Panc1 (cell line): ENCODE measurements at regions not wholly inside any gene's neighbourhood (a gene's known extent, or its start where the extent isn't known, plus 50 kb on each side); places are given as distances from the start of the nearest gene placed in this dataset.

Source experiments
- ATAC-seq: fragments of 200-7000 bp; cut with Tn5 transposase; 2 replicates; pipeline ENCODE4 v1.9.1; 2020; ENCODE audit warnings: mild to moderate bottlenecking, moderate library complexity
- BruUV-seq: library from RNA; stranded (reverse); fragments of 400-500 nt; replicated peaks from 2 replicates; lab custom pipeline; 2021; lab: Mats Ljungman, UMichigan
- CTCF ChIA-PET: fragments of 300-600 bp; sonication (Branson Sonifier 250); formaldehyde crosslinking; loops from one replicate; lab custom pipeline; 2022; ENCODE audit warnings: antibody characterized with exemption; lab: Charles Lee
- POLR2A ChIA-PET: fragments of 300-600 bp; sonication (Branson Sonifier 250); formaldehyde crosslinking; loops from one replicate; lab custom pipeline; 2022; ENCODE audit warnings: antibody characterized with exemption; lab: Charles Lee
- DNase-seq: peaks from one replicate; pipeline ENCODE4 v3.0.0-alpha.2; 2010; ENCODE audit warnings: low read depth, low spot score
- H3K27ac ChIP-seq: 2 replicates; pipeline ENCODE4 v1.5.1; 2011; ENCODE audit warnings: mild to moderate bottlenecking, low read length, inconsistent platforms
- H3K27me3 ChIP-seq: fragments of 200-500 bp; sonication (Bioruptor generic); 2 replicates; pipeline ENCODE4 v1.6.0; 2014; ENCODE audit warnings: low read length, inconsistent platforms; ENCODE audit not compliant: control insufficient read depth, insufficient read depth
- H3K36me3 ChIP-seq: fragments of 200-500 bp; sonication (Bioruptor generic); 2 replicates; pipeline ENCODE4 v1.5.1; 2014; ENCODE audit warnings: inconsistent platforms, mild to moderate bottlenecking, low read length, moderate library complexity; ENCODE audit not compliant: control insufficient read depth, insufficient read depth
- H3K4me1 ChIP-seq: 2 replicates; pipeline ENCODE4 v1.5.1; 2011; ENCODE audit warnings: inconsistent platforms, mild to moderate bottlenecking, low read length, moderate library complexity; ENCODE audit not compliant: control insufficient read depth, insufficient read depth
- H3K4me3 ChIP-seq, 2 experiments: 2 replicates each; pipeline ENCODE4 v1.5.1; 2011 to 2012; ENCODE audit warnings: low read depth in 2 of 2, low read length in 2 of 2, mild to moderate bottlenecking in 2 of 2, inconsistent platforms in 1 of 2, moderate library complexity in 1 of 2
- H3K9me3 ChIP-seq: fragments of 200-500 bp; sonication (Bioruptor generic); 2 replicates; pipeline ENCODE4 v1.5.1; 2014; ENCODE audit warnings: low read depth, mild to moderate bottlenecking, inconsistent platforms, low read length, moderate library complexity; ENCODE audit not compliant: control insufficient read depth, insufficient read depth
- CTCF ChIP-seq: fragments of 450-650 bp; IDR thresholded peaks from 2 replicates; pipeline ENCODE4 v1.5.1; 2017; ENCODE audit warnings: mild to moderate bottlenecking
- SIN3A ChIP-seq: IDR thresholded peaks from 2 replicates; pipeline ENCODE4 v1.6.1; 2012; ENCODE audit warnings: low read depth, mild to moderate bottlenecking, low read length, moderate library complexity, borderline replicate concordance; ENCODE audit not compliant: insufficient read depth
- in situ Hi-C: cut with HindIII; loops from 2 replicates; pipeline ENCODE4 v1.10.0; 2016; ENCODE audit warnings: low sequenced_read_pairs, low pct_unique_long_range_greater_than_20kb
- intact Hi-C: fragments of 100-400 bp; cut with micrococcal nuclease; formaldehyde crosslinking; loops from one replicate; pipeline ENCODE4 v1.10.0; 2022; ENCODE audit not compliant: unreplicated experiment

DNA sequence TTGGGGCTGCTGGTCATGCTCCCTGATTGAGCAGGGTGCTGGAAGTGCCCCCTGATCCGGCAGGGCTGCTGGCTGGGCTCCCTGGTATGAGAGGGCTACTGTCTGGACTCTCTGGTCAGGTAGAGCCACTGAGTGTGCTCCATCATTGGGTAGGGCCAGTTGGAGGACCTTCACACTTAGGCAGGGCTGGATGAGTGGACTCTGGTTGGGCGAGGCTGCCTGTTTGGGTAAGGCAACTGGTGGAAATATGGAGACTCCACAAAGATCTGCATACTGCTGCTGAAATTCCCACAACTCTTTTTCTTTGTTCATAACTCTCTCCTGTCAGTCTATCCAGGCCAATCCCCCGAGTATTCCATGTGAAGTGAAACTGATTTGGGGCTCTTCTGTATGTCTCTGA lies 80.8 kb downstream of the CD200 start:
- intact Hi-C loops: no loop called here
- ATAC-seq (no peak), DNase-seq (no peak)
- TF ChIP-seq SIN3A: no peak
- no peak for TF ChIP-seq CTCF
- H3K4me1 ChIP-seq: no peaks in the 10 kb centered on the region
- BruUV-seq: no TSS peak
- H3K9me3 ChIP-seq: no peaks in the 10 kb centered on the region
- no peaks in the 10 kb centered on the region for H3K27me3 ChIP-seq
- no peak overlapping the region for H3K4me3 ChIP-seq
- no peaks in the 10 kb centered on the region for H3K36me3 ChIP-seq
- in situ Hi-C loops: no loop called here
- no peak overlapping the region for H3K27ac ChIP-seq
- ChIA-PET CTCF (interaction anchor here (0.5 kb wide), 1 partner anchor 49 kb away, joined by 3 read pairs; no protein-coding TSS in a partner anchor), POLR2A (no interaction called here)
